ENCODE measurements at regions not wholly inside any gene's neighbourhood (a gene's known extent, or its start where the extent isn't known, plus 50 kb on each side); places are given as distances from the start of the nearest gene placed in this dataset.

GRCh38 chr21:15362458-15362857 lies 297.7 kb upstream of the NRIP1 start:
- TF ChIP-seq EP300 (IDR thresholded peaks at IDR 0.05) = no peak
- no peak for TF ChIP-seq CTCF (IDR thresholded peaks at IDR 0.05)

All from suprapubic skin (tissue), 3 donors.